ENCODE measurements at regions not wholly inside any gene's neighbourhood (a gene's known extent, or its start where the extent isn't known, plus 50 kb on each side); places are given as distances from the start of the nearest gene placed in this dataset.

DNA sequence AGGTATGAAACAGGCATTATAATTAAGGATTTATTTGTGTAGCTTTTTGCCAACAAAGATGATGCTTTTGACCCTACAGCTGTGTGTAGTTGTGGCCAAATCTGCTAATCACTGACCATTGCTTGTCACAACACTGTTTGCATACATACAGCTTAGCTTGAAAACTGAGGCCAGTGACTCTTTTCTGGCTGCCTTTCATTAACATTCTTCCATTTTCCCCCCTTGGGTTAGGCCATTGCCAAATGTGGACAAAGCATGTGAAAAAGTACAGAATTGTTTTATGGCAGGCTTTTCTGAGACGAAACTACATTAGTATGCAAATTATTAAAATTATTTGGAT is 263.3 kb downstream of the SLC16A7 start:
- TF ChIP-seq, protein P1, sequence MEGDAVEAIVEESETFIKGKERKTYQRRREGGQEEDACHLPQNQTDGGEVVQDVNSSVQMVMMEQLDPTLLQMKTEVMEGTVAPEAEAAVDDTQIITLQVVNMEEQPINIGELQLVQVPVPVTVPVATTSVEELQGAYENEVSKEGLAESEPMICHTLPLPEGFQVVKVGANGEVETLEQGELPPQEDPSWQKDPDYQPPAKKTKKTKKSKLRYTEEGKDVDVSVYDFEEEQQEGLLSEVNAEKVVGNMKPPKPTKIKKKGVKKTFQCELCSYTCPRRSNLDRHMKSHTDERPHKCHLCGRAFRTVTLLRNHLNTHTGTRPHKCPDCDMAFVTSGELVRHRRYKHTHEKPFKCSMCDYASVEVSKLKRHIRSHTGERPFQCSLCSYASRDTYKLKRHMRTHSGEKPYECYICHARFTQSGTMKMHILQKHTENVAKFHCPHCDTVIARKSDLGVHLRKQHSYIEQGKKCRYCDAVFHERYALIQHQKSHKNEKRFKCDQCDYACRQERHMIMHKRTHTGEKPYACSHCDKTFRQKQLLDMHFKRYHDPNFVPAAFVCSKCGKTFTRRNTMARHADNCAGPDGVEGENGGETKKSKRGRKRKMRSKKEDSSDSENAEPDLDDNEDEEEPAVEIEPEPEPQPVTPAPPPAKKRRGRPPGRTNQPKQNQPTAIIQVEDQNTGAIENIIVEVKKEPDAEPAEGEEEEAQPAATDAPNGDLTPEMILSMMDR (conservative IDR thresholded peaks at IDR 0.05; ENCODE audit: low read depth, low read length), result no peak
- no peak for DNase-seq (ENCODE audit: low read depth)

DNA sequence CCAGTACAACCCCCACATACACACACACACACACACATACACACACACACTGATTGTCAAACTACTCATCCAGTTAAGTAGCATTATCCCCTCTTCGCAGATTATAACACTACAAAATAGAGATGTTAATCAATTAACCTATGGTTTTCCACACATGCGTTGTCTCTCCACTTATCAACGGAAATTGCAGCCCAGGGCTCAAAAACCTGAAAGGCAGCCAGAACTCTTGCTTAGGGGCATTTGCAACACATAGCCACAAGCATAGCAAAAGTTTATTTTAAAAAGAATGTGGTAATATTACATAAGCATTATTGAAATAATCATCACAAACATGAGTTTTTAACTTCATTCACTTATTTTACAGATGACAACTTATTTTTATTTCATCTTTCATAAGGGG is 265.8 kb downstream of the SLC16A7 start:
- DNase-seq (ENCODE audit: low read depth), result no peak
- H3K4me3 ChIP-seq (ENCODE audit: low read depth, low read length), result no peak overlapping the region
- TF ChIP-seq, protein P1 (conservative IDR thresholded peaks at IDR 0.05; ENCODE audit: low read depth, low read length), result no peak

More for the DNA sequence above, 263.3 kb downstream of the SLC16A7 start:
- no peak overlapping the region for H3K4me3 ChIP-seq (ENCODE audit: low read depth, low read length)

DNA sequence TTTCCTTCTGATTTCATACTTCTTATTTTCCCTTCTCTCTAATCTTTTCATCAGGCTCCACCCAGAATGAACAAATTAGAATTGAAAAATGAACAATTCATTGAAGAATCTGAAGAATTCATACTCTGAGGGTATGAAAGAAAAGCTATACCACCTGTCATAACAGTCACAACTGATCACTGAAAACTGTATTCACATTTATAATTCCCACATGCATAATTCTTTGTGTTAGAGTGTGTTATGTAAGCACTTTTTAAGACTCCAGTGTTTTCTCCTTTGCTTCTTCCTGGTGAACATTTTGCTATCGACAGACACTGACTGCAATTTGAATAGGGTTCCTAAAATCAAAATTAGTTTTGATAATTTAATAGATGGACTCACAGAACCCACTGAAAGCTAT is 271.2 kb downstream of the SLC16A7 start:
- TF ChIP-seq, protein P1 (conservative IDR thresholded peaks at IDR 0.05; ENCODE audit: low read depth, low read length), result no peak
- DNase-seq (ENCODE audit: low read depth), result no peak
- no peak overlapping the region for H3K4me3 ChIP-seq (ENCODE audit: low read depth, low read length)

DNA sequence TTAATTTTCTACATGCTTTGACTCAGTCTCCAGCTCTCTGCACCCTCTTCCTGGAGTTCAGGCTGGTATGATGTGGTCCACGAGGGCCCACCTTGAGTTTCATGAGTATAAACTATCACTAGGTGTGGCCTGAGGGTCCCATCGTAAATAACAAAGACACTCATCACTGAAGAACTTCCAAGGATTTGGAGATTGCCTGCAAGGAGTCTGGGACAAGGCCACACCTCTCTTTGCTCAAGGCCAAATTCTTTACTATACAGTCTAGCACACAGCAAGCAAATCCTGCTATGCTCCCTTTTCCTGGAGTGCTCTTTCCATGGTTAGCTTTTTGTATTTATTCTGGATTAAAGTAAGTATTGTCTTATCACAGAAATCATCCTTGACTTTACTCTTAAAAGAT is 271.9 kb downstream of the SLC16A7 start:
- DNase-seq (ENCODE audit: low read depth), result no peak
- H3K4me3 ChIP-seq (ENCODE audit: low read depth, low read length), result no peak overlapping the region
- TF ChIP-seq, protein P1 (conservative IDR thresholded peaks at IDR 0.05; ENCODE audit: low read depth, low read length), result no peak

DNA sequence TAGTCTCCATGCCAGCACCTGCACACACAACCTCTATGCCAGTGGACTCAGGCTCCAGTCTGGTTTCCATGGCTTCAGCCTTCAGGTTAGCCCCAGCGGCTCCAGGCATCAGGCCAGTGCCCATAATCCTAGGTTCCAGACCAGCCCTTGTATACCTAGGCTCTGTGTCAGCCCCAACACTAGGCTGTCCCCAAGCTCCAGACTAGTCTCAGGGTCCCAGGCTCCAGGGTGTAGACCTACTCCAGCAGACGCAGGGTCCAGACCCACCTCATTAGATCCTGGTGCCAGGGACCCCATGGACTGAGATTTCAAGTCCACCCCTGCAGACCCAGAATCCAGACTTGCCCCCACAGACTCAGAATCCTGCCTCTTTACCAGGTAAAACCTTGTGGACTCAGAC is 275.9 kb downstream of the SLC16A7 start:
- DNase-seq (ENCODE audit: low read depth), result no peak
- TF ChIP-seq, protein P1 (conservative IDR thresholded peaks at IDR 0.05; ENCODE audit: low read depth, low read length), result no peak
- H3K4me3 ChIP-seq (ENCODE audit: low read depth, low read length), result no peak overlapping the region

DNA sequence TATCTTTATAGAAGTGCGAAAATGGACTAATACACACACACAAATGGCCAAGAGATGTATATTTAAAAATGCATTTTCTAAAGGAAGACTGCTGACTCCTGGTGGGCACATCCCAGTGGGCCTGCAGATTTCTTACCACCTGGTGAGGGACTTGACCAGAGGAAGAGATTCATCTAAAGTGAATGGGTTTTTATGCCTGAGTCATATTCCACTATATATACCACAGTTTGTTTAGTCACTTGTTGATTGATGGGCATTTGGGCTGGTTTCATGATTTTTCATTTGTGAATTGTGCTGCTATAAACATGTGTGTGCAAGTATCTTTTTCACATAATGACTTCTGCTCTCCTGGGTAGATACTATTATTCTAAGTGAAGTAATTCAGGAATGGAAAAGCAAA is 277.3 kb downstream of the SLC16A7 start:
- no peak for DNase-seq (ENCODE audit: low read depth)
- H3K4me3 ChIP-seq (ENCODE audit: low read depth, low read length), result no peak overlapping the region
- TF ChIP-seq, protein P1 (conservative IDR thresholded peaks at IDR 0.05; ENCODE audit: low read depth, low read length), result no peak

DNA sequence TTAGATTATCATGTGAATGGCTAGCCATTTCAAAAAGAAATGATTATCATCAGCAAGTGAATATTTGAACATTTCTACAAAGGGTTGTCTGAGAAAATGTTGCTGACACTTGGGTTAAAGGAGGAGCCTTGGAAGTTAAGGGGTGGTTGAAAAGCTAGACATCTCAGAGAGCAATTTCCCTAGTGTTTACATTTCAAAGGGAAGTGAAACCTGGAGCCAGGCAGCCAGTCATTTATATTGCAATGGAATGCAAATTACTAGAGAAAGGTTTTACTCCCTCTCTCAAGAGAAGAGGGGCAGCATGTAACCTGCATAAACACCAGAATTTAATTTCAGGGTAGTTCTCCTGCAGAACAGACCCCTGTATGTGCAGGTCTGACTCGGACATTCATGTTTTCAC is 279.0 kb downstream of the SLC16A7 start:
- TF ChIP-seq, protein P1 (conservative IDR thresholded peaks at IDR 0.05; ENCODE audit: low read depth, low read length), result no peak
- no peak for DNase-seq (ENCODE audit: low read depth)
- H3K4me3 ChIP-seq (ENCODE audit: low read depth, low read length), result no peak overlapping the region

Data from epithelial cell of proximal tubule (primary cell).